ENCODE measurements at regions not wholly inside any gene's neighbourhood (a gene's known extent, or its start where the extent isn't known, plus 50 kb on each side); places are given as distances from the start of the nearest gene placed in this dataset.

DNA sequence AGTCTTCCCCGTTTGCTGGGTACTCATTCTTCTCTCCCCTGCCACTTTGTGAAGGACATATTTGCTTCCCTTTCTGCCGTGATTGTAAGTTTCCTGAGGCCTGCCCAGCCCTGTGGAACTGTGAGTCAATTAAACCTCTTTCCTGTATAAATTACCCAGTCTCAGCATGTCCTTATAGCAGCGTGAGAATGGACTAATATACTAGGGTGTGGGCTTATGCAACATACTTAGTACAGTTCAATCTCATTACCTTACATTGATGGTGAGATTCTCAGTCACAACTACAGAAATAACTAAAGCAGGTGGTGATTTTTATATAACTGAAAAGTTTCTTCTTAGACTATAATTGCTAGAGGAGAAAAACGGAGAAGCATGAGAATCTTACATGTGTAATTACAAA lies 237.9 kb upstream of the MMADHC start:
- TF ChIP-seq CTCF (IDR thresholded peaks at IDR 0.05; ENCODE audit: low read length) (no peak), EZH2 (IDR thresholded peaks at IDR 0.05; ENCODE audit: borderline replicate concordance, low read length) (no peak)
- no peaks in the 10 kb centered on the region for H4K20me1 ChIP-seq (ENCODE audit: insufficient read depth, low read length)

DNA sequence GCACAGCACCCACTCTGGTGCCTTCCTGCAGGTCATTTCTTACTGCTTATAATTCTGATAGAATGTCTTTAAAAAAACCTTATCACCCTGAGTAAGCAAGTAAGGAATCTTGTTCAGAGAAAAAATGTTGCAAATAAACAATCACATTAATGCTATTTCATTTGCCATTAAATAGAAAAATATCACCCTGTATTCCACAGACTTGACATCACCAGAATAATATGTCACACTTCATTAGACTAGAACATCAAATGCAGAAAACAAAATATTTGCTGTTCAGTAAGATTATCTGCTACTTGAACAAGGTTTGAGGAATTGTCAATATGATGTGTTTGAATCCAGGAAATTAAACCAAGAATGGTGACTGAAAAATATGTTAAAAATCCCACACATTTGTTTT lies 236.6 kb upstream of the MMADHC start:
- Histone ChIP-seq H4K20me1 (ENCODE audit: insufficient read depth, low read length) (no peaks in the 10 kb centered on the region), H3K79me2 (ENCODE audit: insufficient read depth, low read length) (no peaks in the 10 kb centered on the region), H2AFZ (ENCODE audit: low read length) (no peak overlapping the region), H3K4me2 (ENCODE audit: low read length) (no peak overlapping the region), H3K36me3 (ENCODE audit: insufficient read depth, low read length) (no peaks in the 10 kb centered on the region), H3K4me3 (ENCODE audit: low read depth, low read length, poor library complexity, severe bottlenecking) (no peak overlapping the region), H3F3A (ENCODE audit: insufficient read depth, low read length) (no peaks in the 10 kb centered on the region), H3K27ac (ENCODE audit: low read depth, low read length, poor library complexity, severe bottlenecking) (no peak overlapping the region), H3K4me1 (ENCODE audit: insufficient read depth, low read length, severe bottlenecking) (no peaks in the 10 kb centered on the region), H3K27me3 (ENCODE audit: insufficient read depth, low read length) (no peaks in the 10 kb centered on the region), H3K9me3 (ENCODE audit: low read length) (no peaks in the 10 kb centered on the region), H3K9ac (ENCODE audit: low read length) (no peak overlapping the region), H3K9me2 (ENCODE audit: low read depth, low read length) (no peaks in the 10 kb centered on the region)
- TF ChIP-seq CTCF (IDR thresholded peaks at IDR 0.05; ENCODE audit: low read length) (no peak), EZH2 (IDR thresholded peaks at IDR 0.05; ENCODE audit: borderline replicate concordance, low read length) (no peak)

More for the DNA sequence above, 237.9 kb upstream of the MMADHC start:
- H3K27me3 ChIP-seq (ENCODE audit: insufficient read depth, low read length), result no peaks in the 10 kb centered on the region
- H3K79me2 ChIP-seq (ENCODE audit: insufficient read depth, low read length), result no peaks in the 10 kb centered on the region
- H3K27ac ChIP-seq (ENCODE audit: low read depth, low read length, poor library complexity, severe bottlenecking), result no peak overlapping the region
- no peak overlapping the region for H2AFZ ChIP-seq (ENCODE audit: low read length)
- H3K36me3 ChIP-seq (ENCODE audit: insufficient read depth, low read length), result no peaks in the 10 kb centered on the region
- no peaks in the 10 kb centered on the region for H3K9me2 ChIP-seq (ENCODE audit: low read depth, low read length)
- no peak overlapping the region for H3K4me3 ChIP-seq (ENCODE audit: low read depth, low read length, poor library complexity, severe bottlenecking)
- H3K4me2 ChIP-seq (ENCODE audit: low read length), result no peak overlapping the region
- no peaks in the 10 kb centered on the region for H3K9me3 ChIP-seq (ENCODE audit: low read length)
- no peaks in the 10 kb centered on the region for H3F3A ChIP-seq (ENCODE audit: insufficient read depth, low read length)
- no peaks in the 10 kb centered on the region for H3K4me1 ChIP-seq (ENCODE audit: insufficient read depth, low read length, severe bottlenecking)
- no peak overlapping the region for H3K9ac ChIP-seq (ENCODE audit: low read length)

DNA sequence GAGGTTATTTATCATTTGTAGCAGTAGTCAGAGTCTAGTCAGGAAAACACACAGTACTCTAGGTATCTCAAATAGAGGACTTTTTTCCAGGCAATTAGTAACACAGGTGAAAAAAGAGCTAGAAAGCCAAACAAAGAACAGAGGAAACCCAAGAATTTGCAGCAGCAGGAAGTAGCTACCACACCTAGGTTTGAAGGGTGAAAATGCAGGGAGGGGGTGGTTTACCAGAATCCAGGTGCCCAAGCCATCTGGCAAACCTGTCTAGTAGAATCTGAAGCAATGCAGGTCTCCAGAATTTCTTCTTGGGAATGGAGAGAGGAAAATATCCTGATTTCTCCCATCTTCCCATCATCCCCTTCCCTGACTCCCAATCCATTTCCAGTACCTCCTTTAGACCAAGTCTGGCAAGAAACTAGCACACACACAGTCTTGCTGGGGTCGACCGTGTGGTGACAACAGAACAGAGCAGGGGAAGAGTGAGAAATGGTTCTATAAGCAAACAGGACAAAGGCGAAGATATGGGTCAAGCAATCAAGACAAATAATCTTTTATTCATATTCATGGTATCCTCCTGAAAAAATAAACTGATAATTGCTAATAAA lies 231.9 kb upstream of the MMADHC start:
- Histone ChIP-seq H3K27me3 (ENCODE audit: insufficient read depth, low read length) (no peaks in the 10 kb centered on the region), H3K9me2 (ENCODE audit: low read depth, low read length) (no peaks in the 10 kb centered on the region), H2AFZ (ENCODE audit: low read length) (no peak overlapping the region), H4K20me1 (ENCODE audit: insufficient read depth, low read length) (no peaks in the 10 kb centered on the region), H3K9ac (ENCODE audit: low read length) (no peak overlapping the region), H3F3A (ENCODE audit: insufficient read depth, low read length) (no peaks in the 10 kb centered on the region), H3K27ac (ENCODE audit: low read depth, low read length, poor library complexity, severe bottlenecking) (no peak overlapping the region), H3K36me3 (ENCODE audit: insufficient read depth, low read length) (no peaks in the 10 kb centered on the region), H3K9me3 (ENCODE audit: low read length) (no peaks in the 10 kb centered on the region), H3K79me2 (ENCODE audit: insufficient read depth, low read length) (no peaks in the 10 kb centered on the region), H3K4me1 (ENCODE audit: insufficient read depth, low read length, severe bottlenecking) (no peaks in the 10 kb centered on the region), H3K4me2 (ENCODE audit: low read length) (no peak overlapping the region), H3K4me3 (ENCODE audit: low read depth, low read length, poor library complexity, severe bottlenecking) (no peak overlapping the region)
- TF ChIP-seq CTCF (IDR thresholded peaks at IDR 0.05; ENCODE audit: low read length) (no peak), EZH2 (IDR thresholded peaks at IDR 0.05; ENCODE audit: borderline replicate concordance, low read length) (no peak)
